Fibroblast of villous mesenchyme (primary cell): ENCODE measurements at regions not wholly inside any gene's neighbourhood (a gene's known extent, or its start where the extent isn't known, plus 50 kb on each side); places are given as distances from the start of the nearest gene placed in this dataset.

Experiments
- DNase-seq: peaks from one replicate; pipeline ENCODE4 v3.0.0-alpha.2; 2010; ENCODE audit warnings: low read depth
- H3K4me3 ChIP-seq: 2 replicates; pipeline ENCODE4 v1.5.1; 2011; ENCODE audit warnings: low read depth, mild to moderate bottlenecking, low read length
- CTCF ChIP-seq: IDR thresholded peaks from 2 replicates; pipeline ENCODE4 v1.5.1; 2012; ENCODE audit warnings: low read depth, mild to moderate bottlenecking, low read length; ENCODE audit not compliant: insufficient read depth

- DNase-seq: no peak
Measured at GRCh38 chr3:148315756-148316155, 381.9 kb upstream of the AGTR1 start.

DNA sequence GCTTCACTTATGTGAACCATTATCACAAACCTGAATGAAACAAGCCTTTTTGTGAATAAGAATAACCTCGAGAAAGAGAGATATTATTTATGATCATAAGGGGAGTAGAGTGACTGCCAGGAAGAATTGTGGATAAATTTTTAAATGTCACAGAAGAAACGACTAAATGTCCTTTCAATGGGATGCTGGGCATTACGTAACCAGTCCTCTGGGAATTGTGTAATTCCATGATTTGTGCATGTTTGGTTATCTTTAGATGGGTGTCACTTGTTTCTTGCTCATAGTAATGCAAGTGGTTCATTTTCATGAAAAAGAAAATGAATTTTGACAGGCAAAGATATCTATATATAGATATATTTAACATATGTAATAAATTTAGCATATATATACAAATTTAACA, 379.5 kb upstream of the AGTR1 start:
- no peak for TF ChIP-seq CTCF
- peak; percentile 6 for DNase-seq
- no peak overlapping the region for H3K4me3 ChIP-seq

More at GRCh38 chr3:148315756-148316155, 381.9 kb upstream of the AGTR1 start:
- TF ChIP-seq CTCF: no peak
- H3K4me3 ChIP-seq: no peak overlapping the region

GRCh38 chr3:148319161-148319915, 378.4 kb upstream of the AGTR1 start:
- TF ChIP-seq CTCF: no peak
- no peak overlapping the region for H3K4me3 ChIP-seq
- peak; percentile 75 for DNase-seq

- no peak for TF ChIP-seq CTCF
- DNase-seq: no peak
- H3K4me3 ChIP-seq: no peak overlapping the region
Measured at GRCh38 chr3:148319960-148320359, 377.7 kb upstream of the AGTR1 start.

- no peak for TF ChIP-seq CTCF
- DNase-seq: no peak
- H3K4me3 ChIP-seq: no peak overlapping the region
Measured at GRCh38 chr3:148329481-148330235, 368.0 kb upstream of the AGTR1 start.

- H3K4me3 ChIP-seq: no peak overlapping the region
- DNase-seq: no peak
- no peak for TF ChIP-seq CTCF
Measured at GRCh38 chr3:148330542-148330941, 367.2 kb upstream of the AGTR1 start.
